Nucleus accumbens (tissue), 56 donors: ENCODE measurements at regions not wholly inside any gene's neighbourhood (a gene's known extent, or its start where the extent isn't known, plus 50 kb on each side); places are given as distances from the start of the nearest gene placed in this dataset.
"Not testable (repeated sequence)": the region's sequence is repeated elsewhere in the genome, so short reads cannot be mapped to it uniquely, and the experiment has no call there.

ENCODE experiments used
- DNase-seq, 56 donors: peaks; one replicate each; lab custom pipeline; 2025; lab: John Stamatoyannopoulos, UW

- DNase-seq, result no peak
These were observed 146.5 kb downstream of the SH3BGRL start for GRCh38 chrX:81348388-81348787.

DNA sequence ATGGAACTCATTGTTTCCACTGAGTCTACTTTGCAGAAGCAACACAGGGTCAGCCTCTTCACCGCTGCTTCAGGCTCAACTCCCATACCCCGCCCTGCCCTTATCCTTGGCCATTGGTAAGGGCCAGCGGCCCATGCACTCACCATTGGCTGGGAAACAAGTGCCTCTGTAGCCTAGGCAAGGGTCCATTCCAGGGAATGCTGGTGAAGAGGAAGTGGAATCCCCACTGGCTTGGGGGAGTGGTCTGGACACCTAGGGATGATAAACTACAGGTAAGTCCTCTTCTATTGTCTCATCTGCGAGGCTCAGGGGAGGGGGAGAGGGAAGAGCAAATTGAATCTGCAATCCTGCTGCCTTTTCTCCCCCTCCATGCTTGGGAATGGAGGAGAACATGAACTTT lies 153.1 kb downstream of the SH3BGRL start:
- DNase-seq, result no peak

- DNase-seq, result no peak
These were observed 153.5 kb downstream of the SH3BGRL start for GRCh38 chrX:81355436-81355835.

GRCh38 chrX:81367291-81367690 lies 165.4 kb downstream of the SH3BGRL start:
- DNase-seq, result no peak

GRCh38 chrX:81377329-81377728 lies 175.4 kb downstream of the SH3BGRL start:
- no peak for DNase-seq

GRCh38 chrX:81378560-81378959 lies 176.7 kb downstream of the SH3BGRL start:
- DNase-seq, result no peak

DNA sequence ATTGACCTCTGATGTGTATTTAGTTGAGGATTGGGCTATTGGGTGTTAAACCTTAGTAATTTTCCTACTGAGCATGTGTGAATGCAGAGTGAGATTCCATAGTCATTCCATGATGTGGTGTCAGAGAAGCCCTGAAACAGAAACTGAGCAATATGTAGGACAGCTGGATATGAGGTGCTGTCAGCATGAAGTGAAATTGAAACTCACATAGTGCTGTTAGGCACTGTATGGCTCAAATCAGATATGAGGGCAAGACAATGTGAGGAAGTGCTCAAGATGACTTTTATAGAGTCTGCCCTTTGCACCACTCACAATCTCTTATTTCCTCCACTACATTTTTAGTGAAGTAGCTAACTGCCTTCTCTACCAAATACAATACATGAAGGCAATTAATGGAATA lies 188.3 kb downstream of the SH3BGRL start:
- DNase-seq, result no peak

DNA sequence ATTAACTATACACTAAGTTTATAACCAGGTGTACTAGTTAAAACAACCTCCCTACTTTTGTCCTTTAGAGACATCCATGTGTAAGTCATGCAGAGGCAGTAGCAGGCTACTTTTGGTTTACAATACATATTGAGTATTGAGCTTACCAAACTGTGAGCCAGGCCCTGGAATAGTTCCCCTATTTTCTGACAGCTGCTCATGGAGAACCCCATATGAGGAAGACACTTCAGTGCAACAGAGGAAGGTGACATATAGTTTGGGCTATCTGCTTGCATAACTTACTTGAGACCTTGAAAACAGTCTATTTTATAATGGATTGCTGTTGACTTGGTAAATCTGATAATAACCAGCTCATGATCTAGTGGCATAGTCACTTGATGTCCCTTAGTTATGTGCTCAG lies 190.5 kb downstream of the SH3BGRL start:
- no peak for DNase-seq

GRCh38 chrX:81405781-81406180 lies 203.9 kb downstream of the SH3BGRL start:
- no peak for DNase-seq

DNA sequence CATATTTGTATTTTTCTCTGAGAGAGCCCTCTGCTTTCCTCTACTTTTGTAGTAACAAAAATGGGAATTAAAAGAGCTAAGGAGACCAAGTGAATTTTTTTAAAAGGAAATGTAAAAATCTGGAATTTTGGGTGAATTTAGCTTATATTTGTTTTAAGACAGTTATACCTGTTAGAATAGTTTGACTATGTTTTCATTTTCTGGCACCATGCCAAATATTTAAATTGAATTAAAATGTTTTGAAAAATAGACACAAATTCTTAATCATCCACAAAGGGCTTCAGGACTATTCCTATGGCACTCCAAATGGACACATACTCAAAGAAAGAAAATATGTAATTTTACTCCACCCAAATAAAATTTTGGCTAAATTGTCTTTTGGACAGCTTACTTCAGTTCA lies 209.6 kb downstream of the SH3BGRL start:
- DNase-seq, result no peak

- no peak for DNase-seq
These were observed 210.5 kb downstream of the SH3BGRL start for GRCh38 chrX:81412428-81412827.

DNA sequence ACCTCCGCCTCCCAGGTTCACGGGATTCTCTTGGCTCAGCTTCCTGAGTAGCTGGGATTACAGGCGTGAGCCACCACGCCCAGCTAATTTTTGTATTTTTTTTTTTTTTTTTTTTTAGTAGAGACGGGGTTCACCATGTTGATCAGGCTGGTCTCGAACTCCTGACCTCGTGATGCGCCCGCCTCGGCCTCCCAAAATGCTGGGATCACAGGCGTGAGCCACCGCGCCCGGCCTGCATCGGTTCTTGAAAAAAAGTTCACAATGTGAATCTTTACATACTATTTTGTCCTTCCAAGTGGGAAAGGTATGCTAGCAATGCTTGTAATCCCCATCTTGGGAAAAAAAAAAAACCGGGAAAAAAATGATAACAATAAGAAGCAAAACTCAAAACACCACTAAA lies 211.0 kb downstream of the SH3BGRL start:
- DNase-seq, result not testable (repeated sequence)

DNA sequence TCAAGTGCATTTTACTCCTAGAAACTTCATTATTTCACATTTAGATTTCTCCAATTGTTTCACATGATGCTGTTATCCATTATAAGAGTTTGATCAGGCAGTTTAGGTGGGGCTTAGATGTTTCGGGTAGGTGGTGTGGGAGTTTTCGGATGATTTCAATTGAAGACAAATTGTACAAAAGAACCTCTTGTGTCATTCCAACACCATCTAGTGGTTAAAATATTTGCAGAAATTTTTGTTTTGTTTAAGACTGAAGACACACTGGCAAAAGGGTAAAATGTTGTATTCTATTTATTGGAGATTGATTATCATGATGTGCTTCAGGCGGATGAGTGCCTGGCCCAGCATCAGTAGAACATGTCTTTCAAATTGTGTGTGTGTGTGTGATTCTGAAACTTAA lies 212.7 kb downstream of the SH3BGRL start:
- peak in 1 of 56 donors; percentile 0 for DNase-seq
